Neural cell (in vitro differentiated cells): ENCODE measurements at regions not wholly inside any gene's neighbourhood (a gene's known extent, or its start where the extent isn't known, plus 50 kb on each side); places are given as distances from the start of the nearest gene placed in this dataset.

Experiments
- H2AFZ ChIP-seq: fragments of 200-600, 300-800 bp; sonication (generic), shearing (Covaris generic); 2 replicates; pipeline ENCODE4 v1.6.0; 2014; ENCODE audit warnings: low read depth, mild to moderate bottlenecking, antibody characterized with exemption, low read length, moderate library complexity
- H3F3A ChIP-seq: fragments of 200-600 bp; shearing (Covaris generic); 2 replicates; pipeline ENCODE4 v1.6.1; 2016; ENCODE audit warnings: mild to moderate bottlenecking, moderate library complexity, mixed read lengths, antibody characterized with exemption, low read length; ENCODE audit not compliant: insufficient read depth, poor library complexity, severe bottlenecking
- H3K27ac ChIP-seq: fragments of 200-600, 300-800 bp; sonication (generic), shearing (Covaris generic); 2 replicates; pipeline ENCODE4 v1.5.1; 2014; ENCODE audit warnings: mild to moderate bottlenecking, low read length, moderate library complexity
- H3K27me3 ChIP-seq: fragments of 300-800, 200-600 bp; sonication (generic), shearing (Covaris generic); 2 replicates; pipeline ENCODE4 v1.6.0; 2014; ENCODE audit warnings: mild to moderate bottlenecking, low read depth, low read length, moderate library complexity; ENCODE audit not compliant: insufficient read depth
- H3K36me3 ChIP-seq: fragments of 300-800, 200-600 bp; sonication (generic), shearing (Covaris generic); 2 replicates; pipeline ENCODE4 v1.5.1; 2014; ENCODE audit warnings: mild to moderate bottlenecking, antibody characterized with exemption, low read length, moderate library complexity; ENCODE audit not compliant: insufficient read depth
- H3K4me2 ChIP-seq: fragments of 300-800, 200-600 bp; sonication (generic), shearing (Covaris generic); 2 replicates; pipeline ENCODE4 v1.6.0; 2014; ENCODE audit warnings: mild to moderate bottlenecking, low read length
- H3K4me3 ChIP-seq: fragments of 300-800, 200-600 bp; sonication (generic), shearing (Covaris generic); 2 replicates; pipeline ENCODE4 v1.5.1; 2014; ENCODE audit warnings: mild to moderate bottlenecking, low read length, moderate library complexity
- H3K79me2 ChIP-seq: fragments of 200-600 bp; shearing (Covaris generic); replicated peaks from 2 replicates; pipeline ENCODE4 v1.6.0; 2014; ENCODE audit warnings: mild to moderate bottlenecking, low read length, moderate library complexity; ENCODE audit not compliant: insufficient read depth
- H3K9ac ChIP-seq: fragments of 300-800, 200-600 bp; sonication (generic), shearing (Covaris generic); 2 replicates; pipeline ENCODE4 v1.6.1; 2016; ENCODE audit warnings: mild to moderate bottlenecking, low read length, mixed read lengths
- H3K9me2 ChIP-seq: fragments of 200-600 bp; shearing (Covaris generic); 2 replicates; pipeline ENCODE4 v1.6.1; 2016; ENCODE audit warnings: mild to moderate bottlenecking, low read length, mixed read lengths; ENCODE audit not compliant: insufficient read depth
- H3K9me3 ChIP-seq: fragments of 200-600, 300-800 bp; sonication (generic), shearing (Covaris generic); 2 replicates; pipeline ENCODE4 v1.6.1; 2016; ENCODE audit warnings: mild to moderate bottlenecking, mixed run types, low read length, moderate library complexity, mixed read lengths
- H4K20me1 ChIP-seq: fragments of 200-600 bp; shearing (Covaris generic); 2 replicates; pipeline ENCODE4 v1.6.1; 2016; ENCODE audit warnings: mild to moderate bottlenecking, mixed run types; ENCODE audit not compliant: insufficient read depth
- EP300 ChIP-seq: fragments of 450-650 bp; conservative IDR thresholded peaks from 2 replicates; pipeline ENCODE4 v1.6.1; 2014; ENCODE audit warnings: antibody characterized with exemption, mild to moderate bottlenecking, moderate library complexity; ENCODE audit not compliant: poor library complexity, severe bottlenecking
- EZH2 ChIP-seq: fragments of 200-600, 300-800 bp; shearing (Covaris generic), sonication (generic); IDR thresholded peaks from 2 replicates; pipeline ENCODE4 v1.6.1; 2014; ENCODE audit warnings: antibody characterized with exemption, low read length, borderline replicate concordance, mild to moderate bottlenecking; ENCODE audit not compliant: insufficient read depth, poor library complexity, severe bottlenecking
- MXI1 ChIP-seq: fragments of 450-650 bp; conservative IDR thresholded peaks from 2 replicates; pipeline ENCODE4 v1.6.1; 2014; ENCODE audit warnings: antibody characterized with exemption, mild to moderate bottlenecking; ENCODE audit not compliant: poor library complexity, severe bottlenecking
- POLR2AphosphoS5 ChIP-seq: IDR thresholded peaks from 2 replicates; pipeline ENCODE4 v1.6.1; 2012
- RAD21 ChIP-seq: fragments of 450-650 bp; conservative IDR thresholded peaks from 2 replicates; pipeline ENCODE4 v1.6.1; 2014; ENCODE audit warnings: antibody characterized with exemption, mild to moderate bottlenecking, moderate library complexity
- SMC3 ChIP-seq: fragments of 450-650 bp; conservative IDR thresholded peaks from 2 replicates; pipeline ENCODE4 v1.6.1; 2014; ENCODE audit warnings: antibody characterized with exemption, mild to moderate bottlenecking, moderate library complexity; ENCODE audit not compliant: poor library complexity
- TAF1 ChIP-seq: IDR thresholded peaks from 2 replicates; pipeline ENCODE4 v1.6.1; 2012; ENCODE audit warnings: low read depth
- TF ChIP-seq, protein P1 (sequence below): IDR thresholded peaks from 2 replicates; pipeline ENCODE4 v1.6.1; 2012; ENCODE audit warnings: borderline replicate concordance
- TF ChIP-seq, protein P2 (sequence below): fragments of 450-650 bp; IDR thresholded peaks from 2 replicates; pipeline ENCODE4 v1.5.1; 2014; ENCODE audit warnings: antibody characterized with exemption, mild to moderate bottlenecking, moderate library complexity; ENCODE audit not compliant: poor library complexity, severe bottlenecking

DNA sequence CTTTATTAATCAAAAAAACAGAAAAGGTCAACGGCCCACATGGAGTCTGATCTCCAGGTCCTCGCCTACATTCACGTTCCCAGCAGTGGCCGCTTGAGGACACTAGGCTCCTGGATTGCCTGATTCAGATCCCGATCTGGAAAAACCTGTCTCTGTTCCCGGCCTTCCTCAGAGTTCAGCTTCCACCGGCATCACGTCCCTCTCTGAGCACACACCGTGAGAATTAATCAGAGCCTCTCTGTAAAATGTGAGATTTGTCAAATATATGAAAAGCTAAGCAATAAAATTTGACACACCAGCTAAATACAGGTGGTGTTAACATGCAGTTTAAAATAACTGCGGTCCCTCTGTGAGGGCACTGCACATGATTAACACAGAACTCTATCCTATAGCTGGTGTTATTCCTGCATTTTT lies 122.8 kb upstream of the COL21A1 start:
- TF ChIP-seq EZH2: no peak
- TF ChIP-seq, protein P1, sequence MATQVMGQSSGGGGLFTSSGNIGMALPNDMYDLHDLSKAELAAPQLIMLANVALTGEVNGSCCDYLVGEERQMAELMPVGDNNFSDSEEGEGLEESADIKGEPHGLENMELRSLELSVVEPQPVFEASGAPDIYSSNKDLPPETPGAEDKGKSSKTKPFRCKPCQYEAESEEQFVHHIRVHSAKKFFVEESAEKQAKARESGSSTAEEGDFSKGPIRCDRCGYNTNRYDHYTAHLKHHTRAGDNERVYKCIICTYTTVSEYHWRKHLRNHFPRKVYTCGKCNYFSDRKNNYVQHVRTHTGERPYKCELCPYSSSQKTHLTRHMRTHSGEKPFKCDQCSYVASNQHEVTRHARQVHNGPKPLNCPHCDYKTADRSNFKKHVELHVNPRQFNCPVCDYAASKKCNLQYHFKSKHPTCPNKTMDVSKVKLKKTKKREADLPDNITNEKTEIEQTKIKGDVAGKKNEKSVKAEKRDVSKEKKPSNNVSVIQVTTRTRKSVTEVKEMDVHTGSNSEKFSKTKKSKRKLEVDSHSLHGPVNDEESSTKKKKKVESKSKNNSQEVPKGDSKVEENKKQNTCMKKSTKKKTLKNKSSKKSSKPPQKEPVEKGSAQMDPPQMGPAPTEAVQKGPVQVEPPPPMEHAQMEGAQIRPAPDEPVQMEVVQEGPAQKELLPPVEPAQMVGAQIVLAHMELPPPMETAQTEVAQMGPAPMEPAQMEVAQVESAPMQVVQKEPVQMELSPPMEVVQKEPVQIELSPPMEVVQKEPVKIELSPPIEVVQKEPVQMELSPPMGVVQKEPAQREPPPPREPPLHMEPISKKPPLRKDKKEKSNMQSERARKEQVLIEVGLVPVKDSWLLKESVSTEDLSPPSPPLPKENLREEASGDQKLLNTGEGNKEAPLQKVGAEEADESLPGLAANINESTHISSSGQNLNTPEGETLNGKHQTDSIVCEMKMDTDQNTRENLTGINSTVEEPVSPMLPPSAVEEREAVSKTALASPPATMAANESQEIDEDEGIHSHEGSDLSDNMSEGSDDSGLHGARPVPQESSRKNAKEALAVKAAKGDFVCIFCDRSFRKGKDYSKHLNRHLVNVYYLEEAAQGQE: no peak
- no peak for TF ChIP-seq TAF1
- no peak for TF ChIP-seq RAD21
- TF ChIP-seq, protein P2, sequence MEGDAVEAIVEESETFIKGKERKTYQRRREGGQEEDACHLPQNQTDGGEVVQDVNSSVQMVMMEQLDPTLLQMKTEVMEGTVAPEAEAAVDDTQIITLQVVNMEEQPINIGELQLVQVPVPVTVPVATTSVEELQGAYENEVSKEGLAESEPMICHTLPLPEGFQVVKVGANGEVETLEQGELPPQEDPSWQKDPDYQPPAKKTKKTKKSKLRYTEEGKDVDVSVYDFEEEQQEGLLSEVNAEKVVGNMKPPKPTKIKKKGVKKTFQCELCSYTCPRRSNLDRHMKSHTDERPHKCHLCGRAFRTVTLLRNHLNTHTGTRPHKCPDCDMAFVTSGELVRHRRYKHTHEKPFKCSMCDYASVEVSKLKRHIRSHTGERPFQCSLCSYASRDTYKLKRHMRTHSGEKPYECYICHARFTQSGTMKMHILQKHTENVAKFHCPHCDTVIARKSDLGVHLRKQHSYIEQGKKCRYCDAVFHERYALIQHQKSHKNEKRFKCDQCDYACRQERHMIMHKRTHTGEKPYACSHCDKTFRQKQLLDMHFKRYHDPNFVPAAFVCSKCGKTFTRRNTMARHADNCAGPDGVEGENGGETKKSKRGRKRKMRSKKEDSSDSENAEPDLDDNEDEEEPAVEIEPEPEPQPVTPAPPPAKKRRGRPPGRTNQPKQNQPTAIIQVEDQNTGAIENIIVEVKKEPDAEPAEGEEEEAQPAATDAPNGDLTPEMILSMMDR: no peak
- no peak for TF ChIP-seq EP300
- TF ChIP-seq SMC3: no peak
- no peak for TF ChIP-seq MXI1
- no peak for TF ChIP-seq POLR2AphosphoS5
- Histone ChIP-seq H3K4me2 (no peak overlapping the region), H3F3A (no peaks in the 10 kb centered on the region), H3K4me3 (no peak overlapping the region), H2AFZ (no peak overlapping the region), H3K27me3 (no peaks in the 10 kb centered on the region), H3K36me3 (no peaks in the 10 kb centered on the region), H3K27ac (no peak overlapping the region), H4K20me1 (no peaks in the 10 kb centered on the region), H3K79me2 (no peaks in the 10 kb centered on the region), H3K9ac (no peak overlapping the region), H3K9me3 (no peaks in the 10 kb centered on the region), H3K9me2 (no peaks in the 10 kb centered on the region)

GRCh38 chr6:56368491-56368890 lies 121.1 kb upstream of the COL21A1 start:
- no peaks in the 10 kb centered on the region for H3K27me3 ChIP-seq
- no peaks in the 10 kb centered on the region for H4K20me1 ChIP-seq
- no peak for TF ChIP-seq SMC3
- no peak for TF ChIP-seq EZH2
- no peak for TF ChIP-seq RAD21

DNA sequence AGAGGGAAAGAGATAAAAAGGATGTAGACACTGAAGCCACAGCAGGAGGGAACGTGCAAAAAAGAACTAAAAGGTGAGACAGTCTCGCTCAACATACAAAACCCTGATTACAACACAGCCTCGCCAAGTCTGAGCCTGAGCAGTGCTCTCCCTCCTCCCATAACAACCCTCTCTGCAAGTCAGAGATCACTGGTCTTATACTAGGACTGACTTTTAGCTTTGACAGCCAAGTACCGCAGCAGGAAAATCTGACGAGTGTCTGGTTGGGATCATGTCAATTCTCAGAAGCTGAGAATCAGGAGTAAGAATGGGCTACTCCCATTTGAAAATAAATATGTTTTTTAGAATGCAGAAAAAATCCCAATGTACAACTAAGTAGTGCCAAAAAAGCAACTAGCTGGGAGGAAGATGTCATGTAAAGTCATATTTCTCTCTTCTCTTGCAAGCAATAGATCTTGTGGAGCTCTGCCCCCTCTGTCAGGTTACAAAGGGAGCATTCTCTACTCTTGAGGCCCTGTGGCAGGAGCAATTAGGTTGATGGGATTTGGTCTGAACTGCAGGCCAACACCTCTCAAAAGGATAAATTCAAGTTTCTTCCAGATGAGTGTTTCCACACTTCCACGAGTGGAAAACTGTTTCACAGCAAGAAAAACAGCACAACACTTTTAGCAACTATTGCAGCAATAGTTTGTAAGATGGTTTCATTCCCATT lies 118.9 kb upstream of the COL21A1 start:
- Histone ChIP-seq H3K79me2 (no peaks in the 10 kb centered on the region), H3K9ac (no peak overlapping the region), H3K9me2 (no peaks in the 10 kb centered on the region), H3K27me3 (no peaks in the 10 kb centered on the region), H2AFZ (no peak overlapping the region), H3K9me3 (no peaks in the 10 kb centered on the region), H3K27ac (no peak overlapping the region), H3K4me3 (no peak overlapping the region), H4K20me1 (no peaks in the 10 kb centered on the region), H3K36me3 (no peaks in the 10 kb centered on the region), H3K4me2 (no peak overlapping the region), H3F3A (no peaks in the 10 kb centered on the region)
- no peak for TF ChIP-seq TAF1

More at GRCh38 chr6:56368491-56368890, 121.1 kb upstream of the COL21A1 start:
- Histone ChIP-seq H3K9ac (no peak overlapping the region), H3K36me3 (no peaks in the 10 kb centered on the region), H3F3A (no peaks in the 10 kb centered on the region), H3K4me2 (no peak overlapping the region), H3K27ac (no peak overlapping the region), H3K79me2 (no peaks in the 10 kb centered on the region), H3K4me3 (no peak overlapping the region), H2AFZ (no peak overlapping the region), H3K9me3 (no peaks in the 10 kb centered on the region), H3K9me2 (no peaks in the 10 kb centered on the region)
